Mesendoderm (in vitro differentiated cells): ENCODE measurements at regions not wholly inside any gene's neighbourhood (a gene's known extent, or its start where the extent isn't known, plus 50 kb on each side); places are given as distances from the start of the nearest gene placed in this dataset.

Source experiments
- DNase-seq: peaks from one replicate; pipeline ENCODE4 v3.0.0; 2013
- H2AK5ac ChIP-seq: 2 replicates; pipeline ENCODE4 v1.6.1; 2013; ENCODE audit warnings: low read length, inconsistent platforms
- H2BK120ac ChIP-seq: 2 replicates; pipeline ENCODE4 v1.6.1; 2013; ENCODE audit warnings: low read depth, mild to moderate bottlenecking, low read length, moderate library complexity, mixed read lengths
- H2BK15ac ChIP-seq: replicated peaks from 2 replicates; pipeline ENCODE4 v1.6.1; 2013; ENCODE audit warnings: low read depth, mild to moderate bottlenecking, moderate library complexity
- H2BK5ac ChIP-seq: 2 replicates; pipeline ENCODE4 v1.6.1; 2013; ENCODE audit warnings: low read length, inconsistent platforms
- H3K18ac ChIP-seq: 2 replicates; pipeline ENCODE4 v1.6.1; 2013; ENCODE audit warnings: mild to moderate bottlenecking, low read length, mixed read lengths
- H3K23ac ChIP-seq: one replicate; pipeline ENCODE4 v1.6.1; 2013; ENCODE audit warnings: low read length
- H3K27ac ChIP-seq: 2 replicates; pipeline ENCODE4 v1.5.1; 2013; ENCODE audit warnings: low read depth, mild to moderate bottlenecking, inconsistent platforms, low read length, moderate library complexity
- H3K27me3 ChIP-seq: 2 replicates; pipeline ENCODE4 v1.6.1; 2013; ENCODE audit warnings: low read length, control low read depth, mild to moderate bottlenecking, inconsistent platforms; ENCODE audit not compliant: insufficient read depth, poor library complexity
- H3K36me3 ChIP-seq: 2 replicates; pipeline ENCODE4 v1.6.1; 2013; ENCODE audit warnings: low read length, inconsistent platforms; ENCODE audit not compliant: control insufficient read depth, insufficient read depth
- H3K4ac ChIP-seq: one replicate; pipeline ENCODE4 v1.6.1; 2013; ENCODE audit warnings: low read depth, mild to moderate bottlenecking, low read length, moderate library complexity
- H3K4me1 ChIP-seq: 2 replicates; pipeline ENCODE4 v1.6.1; 2013; ENCODE audit warnings: low read depth, low read length, inconsistent platforms; ENCODE audit not compliant: control insufficient read depth
- H3K4me2 ChIP-seq: 2 replicates; pipeline ENCODE4 v1.6.1; 2013; ENCODE audit warnings: low read length
- H3K4me3 ChIP-seq: 2 replicates; pipeline ENCODE4 v1.5.1; 2013; ENCODE audit warnings: mild to moderate bottlenecking, low read length
- H3K56ac ChIP-seq: one replicate; pipeline ENCODE4 v1.6.1; 2013; ENCODE audit warnings: low read length
- H3K79me1 ChIP-seq: 2 replicates; pipeline ENCODE4 v1.6.1; 2013; ENCODE audit warnings: low read length, inconsistent platforms
- H3K79me2 ChIP-seq: 2 replicates; pipeline ENCODE4 v1.6.1; 2013; ENCODE audit warnings: mild to moderate bottlenecking, low read length; ENCODE audit not compliant: control insufficient read depth, insufficient read depth
- H3K9ac ChIP-seq: 2 replicates; pipeline ENCODE4 v1.6.1; 2013; ENCODE audit warnings: low read length, inconsistent platforms
- H4K5ac ChIP-seq: one replicate; pipeline ENCODE4 v1.6.1; 2013; ENCODE audit warnings: low read length
- H4K8ac ChIP-seq: one replicate; pipeline ENCODE4 v1.6.1; 2013; ENCODE audit warnings: low read depth, mild to moderate bottlenecking, control low read depth, low read length, moderate library complexity
- WGBS: extraction: QIAGEN DNeasy Blood & Tissue Kit; methylation state at CpG from one replicate; pipeline ENCODE4 v1.1.7; 2013; ENCODE audit warnings: low lambda C conversion rate, missing lambda C conversion rate; ENCODE audit not compliant: insufficient coverage; ENCODE audit errors: extremely low coverage; 5-methylcytosine and 5-hydroxymethylcytosine counted together

- no peak overlapping the region for H3K4ac ChIP-seq
- H2BK5ac ChIP-seq = no peak overlapping the region
- no peak overlapping the region for H4K8ac ChIP-seq
These were observed 173.2 kb downstream of the MYCN start for GRCh38 chr2:16113568-16113967.

DNA sequence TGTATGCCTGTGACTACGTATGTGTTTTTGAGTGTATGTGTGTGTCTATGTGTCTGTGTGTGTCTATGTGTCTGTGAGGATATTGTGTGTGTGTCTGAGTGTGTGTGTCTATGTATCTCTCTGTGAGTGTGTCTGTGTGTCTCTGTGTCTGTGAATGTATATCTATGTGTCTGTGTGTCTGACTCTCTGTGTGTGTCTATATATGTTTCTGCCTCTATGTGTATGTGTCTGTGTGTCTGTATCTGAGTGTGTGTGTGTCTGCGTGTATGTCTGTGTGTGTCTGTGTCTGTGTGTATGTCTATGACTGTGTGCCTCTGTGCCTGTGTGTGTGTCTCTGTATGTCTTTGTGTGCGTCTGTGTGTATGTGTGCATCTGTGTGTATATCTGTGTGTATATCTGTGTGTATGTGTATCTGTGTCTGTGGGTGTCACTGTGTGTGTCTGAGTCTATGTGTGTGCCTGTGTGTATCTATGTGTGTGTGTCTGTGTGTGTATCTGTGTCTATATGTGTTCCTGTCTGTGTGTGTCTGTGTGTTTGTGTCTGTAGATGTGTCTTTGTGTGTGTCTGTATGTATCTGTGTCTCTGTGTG lies 172.7 kb downstream of the MYCN start:
- Histone ChIP-seq H3K4me3 (no peak overlapping the region), H3K4ac (no peak overlapping the region), H3K4me1 (no peaks in the 10 kb centered on the region)

More at GRCh38 chr2:16113568-16113967, 173.2 kb downstream of the MYCN start:
- no peaks in the 10 kb centered on the region for H3K4me1 ChIP-seq
- no peak overlapping the region for H3K4me2 ChIP-seq
- H3K27ac ChIP-seq = no peak overlapping the region
- H3K4me3 ChIP-seq = no peak overlapping the region
- H3K23ac ChIP-seq = no peak overlapping the region
- no peak overlapping the region for H3K18ac ChIP-seq
- no peak overlapping the region for H2BK15ac ChIP-seq
- H3K56ac ChIP-seq = no peak overlapping the region
- H3K79me1 ChIP-seq = no peaks in the 10 kb centered on the region
- H3K27me3 ChIP-seq = no peaks in the 10 kb centered on the region
- no peak overlapping the region for H3K9ac ChIP-seq
- H3K79me2 ChIP-seq = no peaks in the 10 kb centered on the region
- WGBS = no CpG with 5 or more reads among the region's 1 CpG
- DNase-seq = no peak
- H2BK120ac ChIP-seq = no peak overlapping the region
- no peak overlapping the region for H4K5ac ChIP-seq
- no peaks in the 10 kb centered on the region for H3K36me3 ChIP-seq
- H2AK5ac ChIP-seq = no peak overlapping the region

GRCh38 chr2:16112251-16112971 lies 172.1 kb downstream of the MYCN start:
- H4K5ac ChIP-seq = no peak overlapping the region
- no CpG with 5 or more reads among the region's 7 CpGs for WGBS
- H3K79me2 ChIP-seq = no peaks in the 10 kb centered on the region
- no peak overlapping the region for H3K4ac ChIP-seq
- no peak for DNase-seq
- H2BK5ac ChIP-seq = no peak overlapping the region
- H3K27me3 ChIP-seq = no peaks in the 10 kb centered on the region
- no peak overlapping the region for H3K23ac ChIP-seq
- H3K4me2 ChIP-seq = no peak overlapping the region
- H2BK120ac ChIP-seq = no peak overlapping the region
- no peaks in the 10 kb centered on the region for H3K4me1 ChIP-seq
- no peaks in the 10 kb centered on the region for H3K79me1 ChIP-seq
- no peak overlapping the region for H3K4me3 ChIP-seq
- no peak overlapping the region for H3K18ac ChIP-seq
- H4K8ac ChIP-seq = no peak overlapping the region
- no peak overlapping the region for H3K9ac ChIP-seq
- no peaks in the 10 kb centered on the region for H3K36me3 ChIP-seq
- H3K56ac ChIP-seq = no peak overlapping the region
- H3K27ac ChIP-seq = no peak overlapping the region
- H2AK5ac ChIP-seq = no peak overlapping the region
- no peak overlapping the region for H2BK15ac ChIP-seq

More for the DNA sequence above, 172.7 kb downstream of the MYCN start:
- no peak overlapping the region for H2AK5ac ChIP-seq
- no peaks in the 10 kb centered on the region for H3K27me3 ChIP-seq
- no peak for DNase-seq
- H2BK5ac ChIP-seq = no peak overlapping the region
- H3K4me2 ChIP-seq = no peak overlapping the region
- H4K8ac ChIP-seq = no peak overlapping the region
- no peak overlapping the region for H3K27ac ChIP-seq
- no peak overlapping the region for H3K9ac ChIP-seq
- no peak overlapping the region for H3K18ac ChIP-seq
- WGBS = no CpG with 5 or more reads among the region's 3 CpGs
- no peaks in the 10 kb centered on the region for H3K79me1 ChIP-seq
- no peak overlapping the region for H3K56ac ChIP-seq
- no peak overlapping the region for H2BK15ac ChIP-seq
- no peak overlapping the region for H2BK120ac ChIP-seq
- no peaks in the 10 kb centered on the region for H3K36me3 ChIP-seq
- H3K79me2 ChIP-seq = no peaks in the 10 kb centered on the region
- H4K5ac ChIP-seq = no peak overlapping the region
- H3K23ac ChIP-seq = no peak overlapping the region

- Histone ChIP-seq H3K4me3 (no peak overlapping the region), H2BK5ac (no peak overlapping the region), H3K9ac (no peak overlapping the region), H3K4me2 (no peak overlapping the region), H4K8ac (no peak overlapping the region), H3K79me2 (no peaks in the 10 kb centered on the region), H3K27me3 (no peaks in the 10 kb centered on the region), H3K27ac (no peak overlapping the region), H4K5ac (no peak overlapping the region), H3K18ac (no peak overlapping the region), H3K4ac (no peak overlapping the region), H2AK5ac (no peak overlapping the region), H3K4me1 (peaks cover 1% of the 10 kb centered on the region), H2BK120ac (no peak overlapping the region), H3K56ac (no peak overlapping the region), H3K23ac (no peak overlapping the region), H3K79me1 (no peaks in the 10 kb centered on the region), H3K36me3 (no peaks in the 10 kb centered on the region), H2BK15ac (no peak overlapping the region)
- DNase-seq = no peak
- WGBS = no CpG with 5 or more reads among the region's 7 CpGs
These were observed 171.5 kb downstream of the MYCN start for GRCh38 chr2:16111838-16112210.

GRCh38 chr2:16109821-16110310 lies 169.5 kb downstream of the MYCN start:
- Histone ChIP-seq H3K18ac (no peak overlapping the region), H2AK5ac (peak overlapping the region; percentile 62), H3K36me3 (no peaks in the 10 kb centered on the region), H2BK5ac (no peak overlapping the region), H3K27ac (no peak overlapping the region), H3K79me1 (no peaks in the 10 kb centered on the region), H2BK15ac (no peak overlapping the region), H3K4me2 (no peak overlapping the region), H4K8ac (no peak overlapping the region), H3K4ac (no peak overlapping the region), H3K4me3 (no peak overlapping the region), H3K9ac (no peak overlapping the region), H3K4me1 (peaks cover 13% of the 10 kb centered on the region), H4K5ac (no peak overlapping the region), H2BK120ac (no peak overlapping the region), H3K27me3 (no peaks in the 10 kb centered on the region), H3K56ac (no peak overlapping the region), H3K23ac (no peak overlapping the region), H3K79me2 (no peaks in the 10 kb centered on the region)
- no CpG with 5 or more reads among the region's 6 CpGs for WGBS
- DNase-seq = no peak
